Subcutaneous abdominal adipose tissue (tissue), 5 donors: ENCODE measurements at regions not wholly inside any gene's neighbourhood (a gene's known extent, or its start where the extent isn't known, plus 50 kb on each side); places are given as distances from the start of the nearest gene placed in this dataset.

Source experiments
- H3K27ac ChIP-seq: one replicate; pipeline ENCODE4 v1.7.0; 2013; ENCODE audit warnings: low read depth, mild to moderate bottlenecking, inconsistent platforms, low read length, moderate library complexity
- H3K27me3 ChIP-seq, 5 donors: one replicate each; pipeline ENCODE4 v1.7.0; 2013; ENCODE audit warnings: low read length in 5 of 5, inconsistent platforms in 1 of 5; ENCODE audit not compliant: control insufficient read depth in 5 of 5, insufficient read depth in 4 of 5
- H3K36me3 ChIP-seq, 5 donors: one replicate each; pipeline ENCODE4 v1.7.0; 2013; ENCODE audit warnings: low read length in 5 of 5; ENCODE audit not compliant: control insufficient read depth in 5 of 5, insufficient read depth in 5 of 5
- H3K4me1 ChIP-seq, 5 donors: one replicate each; pipeline ENCODE4 v1.7.0; 2013; ENCODE audit warnings: low read length in 5 of 5, mild to moderate bottlenecking in 3 of 5, moderate library complexity in 1 of 5; ENCODE audit not compliant: control insufficient read depth in 5 of 5, insufficient read depth in 5 of 5
- H3K4me3 ChIP-seq, 5 donors: one replicate each; pipeline ENCODE4 v1.7.0; 2013; ENCODE audit warnings: low read length in 5 of 5, low read depth in 1 of 5
- H3K9ac ChIP-seq, 5 donors: one replicate each; pipeline ENCODE4 v1.7.0; 2013; ENCODE audit warnings: low read length in 5 of 5, mild to moderate bottlenecking in 4 of 5, moderate library complexity in 3 of 5
- H3K9me3 ChIP-seq, 5 donors: one replicate each; pipeline ENCODE4 v1.7.0; 2013; ENCODE audit warnings: low read length in 5 of 5; ENCODE audit not compliant: control insufficient read depth in 5 of 5
- donor health status: healthy.
- donor health status: healthy.
- donor health status: healthy.
- donor health status: healthy.
- donor health status: healthy.

DNA sequence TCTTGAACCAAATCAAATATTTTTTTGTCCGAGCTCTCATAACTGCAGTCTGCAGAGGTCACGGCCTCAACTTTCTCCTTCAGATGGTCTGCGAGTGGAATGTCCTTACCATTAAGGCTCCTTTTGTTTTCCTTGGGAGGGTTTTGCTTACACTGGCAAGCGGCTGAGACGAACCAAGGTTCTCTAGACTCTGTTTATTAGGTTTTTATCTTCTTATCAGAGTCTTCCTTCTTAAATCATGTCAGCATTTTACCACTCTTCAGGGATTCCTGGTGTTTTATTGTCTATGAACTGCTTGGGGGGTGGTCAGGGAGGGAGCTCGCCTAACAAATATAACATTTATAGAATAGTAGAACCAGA lies 773.7 kb upstream of the NR2F2 start:
- H3K27ac ChIP-seq = no peak overlapping the region
- no peak overlapping the region for H3K4me3 ChIP-seq
- no peak overlapping the region for H3K9ac ChIP-seq
- no peaks in the 10 kb centered on the region for H3K36me3 ChIP-seq
- H3K27me3 ChIP-seq = peaks cover 0 to 5% (median 0%) of the 10 kb centered on the region in 5 donors
- H3K4me1 ChIP-seq = no peaks in the 10 kb centered on the region
- H3K9me3 ChIP-seq = no peaks in the 10 kb centered on the region

DNA sequence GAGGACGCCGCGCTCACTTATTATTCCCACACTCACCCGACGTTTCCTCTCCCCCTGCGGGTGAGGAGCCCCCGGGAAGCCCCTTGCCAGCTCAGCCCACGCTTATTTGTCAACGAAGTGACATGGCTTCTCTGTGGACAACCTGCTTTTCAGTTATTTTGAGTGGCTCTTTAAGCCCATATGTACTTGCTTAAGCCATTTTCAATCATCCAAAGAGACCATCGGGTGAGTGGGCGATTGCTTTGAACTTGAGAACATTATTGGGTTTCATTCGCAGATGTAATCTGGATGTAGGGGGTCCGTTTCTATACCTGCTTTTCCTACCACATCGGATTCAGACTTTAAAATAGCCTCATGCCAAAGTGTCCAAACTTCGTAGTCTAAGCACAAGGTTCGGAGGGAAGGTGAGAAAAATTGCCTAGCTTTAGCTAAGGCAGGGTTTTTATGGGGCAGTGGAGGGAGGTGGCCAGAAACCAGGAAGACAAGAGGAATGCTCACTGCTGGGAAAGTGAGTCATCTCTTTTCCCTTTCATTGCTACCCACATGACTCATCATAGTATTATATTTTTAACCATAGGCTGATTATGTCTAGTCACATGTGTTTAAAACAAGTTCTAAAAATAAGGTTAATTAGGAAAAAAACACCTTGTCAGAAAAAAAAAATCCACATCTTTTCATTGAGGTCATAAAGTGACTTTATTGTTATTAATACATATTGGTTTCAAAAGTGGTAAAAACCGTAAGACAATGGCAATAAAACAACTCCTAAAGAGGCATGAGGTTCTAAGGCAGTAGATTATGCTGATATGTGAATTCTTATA lies 773.1 kb upstream of the NR2F2 start:
- Histone ChIP-seq H3K4me1 (no peaks in the 10 kb centered on the region), H3K36me3 (no peaks in the 10 kb centered on the region), H3K9ac (no peak overlapping the region), H3K9me3 (no peaks in the 10 kb centered on the region), H3K27ac (no peak overlapping the region), H3K4me3 (no peak overlapping the region), H3K27me3 (peaks cover 0 to 5% (median 0%) of the 10 kb centered on the region in 5 donors)

DNA sequence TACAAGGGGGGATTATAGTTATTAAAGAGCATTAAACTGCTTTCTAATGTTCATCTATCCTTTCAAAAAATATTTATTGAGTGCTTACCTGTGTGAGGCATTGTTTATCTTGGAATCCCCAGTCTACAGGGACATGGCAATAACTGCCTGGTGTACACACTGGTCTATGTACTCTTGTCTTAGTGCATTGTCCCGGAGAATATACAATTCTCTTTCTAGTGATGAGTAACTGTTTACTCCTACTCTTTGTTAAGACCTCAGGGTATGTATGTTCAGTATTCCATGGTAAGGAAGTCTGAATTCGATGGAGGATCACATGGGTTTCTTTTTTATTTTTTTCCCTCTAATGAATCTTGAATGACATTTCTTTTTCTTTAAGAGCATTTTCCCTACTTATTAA lies 772.4 kb upstream of the NR2F2 start:
- no peak overlapping the region for H3K4me3 ChIP-seq
- H3K27ac ChIP-seq = no peak overlapping the region
- no peaks in the 10 kb centered on the region for H3K9me3 ChIP-seq

DNA sequence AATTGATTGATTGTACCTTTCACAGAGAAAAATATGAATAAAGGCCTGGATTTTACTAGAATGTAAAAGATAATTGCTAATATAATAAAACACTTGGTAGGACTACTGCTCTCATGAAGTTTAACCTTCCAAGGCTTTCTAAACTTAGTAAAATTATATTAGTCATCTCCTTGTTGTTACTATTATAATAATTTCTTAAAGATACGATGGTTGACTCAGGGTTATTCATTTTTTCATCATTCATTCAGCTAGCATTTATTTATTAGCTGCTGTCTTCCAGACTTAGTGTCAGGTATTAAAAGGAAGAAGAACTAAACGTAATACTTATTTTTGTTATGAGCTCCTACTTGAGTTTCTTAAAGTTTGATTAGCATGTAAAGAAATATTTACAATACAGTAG lies 771.6 kb upstream of the NR2F2 start:
- H3K4me1 ChIP-seq = no peaks in the 10 kb centered on the region
- no peaks in the 10 kb centered on the region for H3K9me3 ChIP-seq
- no peak overlapping the region for H3K9ac ChIP-seq

More for the DNA sequence above, 772.4 kb upstream of the NR2F2 start:
- peaks cover 0 to 5% (median 0%) of the 10 kb centered on the region in 5 donors for H3K27me3 ChIP-seq
- no peaks in the 10 kb centered on the region for H3K4me1 ChIP-seq
- H3K36me3 ChIP-seq = no peaks in the 10 kb centered on the region
- H3K9ac ChIP-seq = no peak overlapping the region

DNA sequence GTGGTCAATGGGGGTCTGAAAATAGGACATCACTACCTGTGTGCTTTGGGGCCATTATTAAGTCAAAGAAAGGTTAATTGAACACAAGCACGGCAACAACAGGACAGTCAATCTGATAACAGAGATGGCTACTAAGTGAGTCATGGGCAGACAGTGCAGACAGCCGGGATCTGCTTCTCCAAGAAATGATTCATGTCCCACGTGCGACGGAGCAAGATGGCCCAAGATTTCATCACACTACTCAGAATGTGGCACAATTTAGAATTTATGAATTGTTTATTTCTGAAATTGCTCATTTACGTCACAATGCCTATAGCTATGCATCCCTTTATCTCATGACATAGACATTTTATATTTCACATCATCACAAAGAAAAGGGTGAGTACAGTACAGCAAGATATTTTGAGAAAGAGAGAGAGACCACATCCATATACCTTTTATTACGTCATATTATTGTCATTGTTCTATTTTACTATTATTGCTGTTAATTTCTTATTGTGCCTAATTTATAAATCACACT lies 770.6 kb upstream of the NR2F2 start:
- no peaks in the 10 kb centered on the region for H3K4me1 ChIP-seq
- H3K27me3 ChIP-seq = peaks cover 0 to 5% (median 0%) of the 10 kb centered on the region in 5 donors
- no peaks in the 10 kb centered on the region for H3K36me3 ChIP-seq
- no peaks in the 10 kb centered on the region for H3K9me3 ChIP-seq
- no peak overlapping the region for H3K9ac ChIP-seq
- no peak overlapping the region for H3K27ac ChIP-seq
- H3K4me3 ChIP-seq = no peak overlapping the region

More for the DNA sequence above, 771.6 kb upstream of the NR2F2 start:
- Histone ChIP-seq H3K27ac (no peak overlapping the region), H3K27me3 (peaks cover 0 to 5% (median 0%) of the 10 kb centered on the region in 5 donors), H3K4me3 (no peak overlapping the region), H3K36me3 (no peaks in the 10 kb centered on the region)

DNA sequence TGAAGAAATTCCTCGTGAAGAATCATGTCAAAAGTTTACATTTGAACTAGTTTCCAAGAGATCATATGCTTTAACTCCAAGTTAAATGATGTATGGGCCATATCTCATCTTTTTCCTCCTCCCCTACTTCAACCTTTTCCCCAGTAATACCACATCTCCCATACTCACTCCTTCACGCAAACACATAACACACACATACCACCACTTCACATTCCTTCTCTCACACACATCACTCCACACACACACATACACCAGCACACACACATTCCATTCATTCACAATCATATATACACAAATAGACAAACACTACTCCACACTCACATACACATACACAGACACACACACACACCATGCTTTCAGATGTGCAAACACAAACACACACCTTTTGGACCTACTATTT lies 769.0 kb upstream of the NR2F2 start:
- H3K4me3 ChIP-seq = no peak overlapping the region
- no peaks in the 10 kb centered on the region for H3K4me1 ChIP-seq
- no peak overlapping the region for H3K27ac ChIP-seq
- no peaks in the 10 kb centered on the region for H3K9me3 ChIP-seq
- no peaks in the 10 kb centered on the region for H3K36me3 ChIP-seq
- peaks cover 0 to 5% (median 0%) of the 10 kb centered on the region in 5 donors for H3K27me3 ChIP-seq
- no peak overlapping the region for H3K9ac ChIP-seq

DNA sequence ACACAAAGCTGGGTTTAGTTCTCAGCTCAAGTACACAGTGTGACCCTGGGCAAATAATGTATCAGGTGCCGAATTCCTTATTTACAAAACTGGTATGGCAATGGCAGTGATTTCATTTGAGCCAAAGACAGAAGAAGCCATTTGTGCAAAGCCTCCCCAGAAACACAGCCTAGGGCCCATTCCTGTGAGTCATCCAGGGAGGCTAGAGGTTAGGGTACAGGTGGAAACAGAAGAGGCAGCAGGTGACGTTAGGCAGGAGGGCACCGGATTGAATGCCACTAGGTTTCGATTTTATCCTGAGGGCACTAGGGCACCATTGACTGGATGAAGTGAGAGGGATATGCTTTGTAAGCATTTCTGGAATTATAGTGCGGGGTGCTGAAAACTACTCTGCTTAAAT lies 766.9 kb upstream of the NR2F2 start:
- Histone ChIP-seq H3K36me3 (no peaks in the 10 kb centered on the region), H3K27me3 (no peaks in the 10 kb centered on the region), H3K9me3 (no peaks in the 10 kb centered on the region), H3K27ac (no peak overlapping the region), H3K4me1 (no peaks in the 10 kb centered on the region), H3K4me3 (no peak overlapping the region), H3K9ac (no peak overlapping the region)

DNA sequence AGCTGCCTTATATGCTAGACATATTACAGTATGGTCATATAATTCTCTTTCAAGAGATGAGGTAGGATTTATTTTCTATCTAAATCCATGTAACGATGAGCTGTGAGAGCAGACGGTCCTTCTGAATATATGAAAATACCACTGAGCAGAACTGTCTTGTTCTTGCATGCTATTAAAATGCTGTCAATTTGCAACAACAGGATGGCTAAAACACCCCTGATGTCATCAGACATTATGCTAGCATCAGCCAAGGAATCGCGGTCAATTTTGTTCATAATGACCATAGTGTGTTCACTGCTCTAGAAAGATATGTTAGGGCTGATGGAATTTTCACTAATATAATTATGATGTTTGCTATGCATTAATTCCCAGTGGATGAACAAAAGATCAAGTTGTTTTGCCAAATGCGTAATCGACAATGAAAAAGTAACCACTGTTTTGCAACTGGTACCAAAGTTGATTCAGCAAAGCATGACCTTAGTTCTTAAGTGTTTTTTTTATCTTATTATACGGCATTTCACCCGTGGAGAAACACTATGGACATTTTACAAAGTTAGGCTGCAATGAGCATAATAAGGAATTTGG lies 765.4 kb upstream of the NR2F2 start:
- Histone ChIP-seq H3K36me3 (no peaks in the 10 kb centered on the region), H3K4me3 (no peak overlapping the region), H3K4me1 (no peaks in the 10 kb centered on the region), H3K27ac (no peak overlapping the region), H3K9me3 (no peaks in the 10 kb centered on the region), H3K27me3 (no peaks in the 10 kb centered on the region), H3K9ac (no peak overlapping the region)

DNA sequence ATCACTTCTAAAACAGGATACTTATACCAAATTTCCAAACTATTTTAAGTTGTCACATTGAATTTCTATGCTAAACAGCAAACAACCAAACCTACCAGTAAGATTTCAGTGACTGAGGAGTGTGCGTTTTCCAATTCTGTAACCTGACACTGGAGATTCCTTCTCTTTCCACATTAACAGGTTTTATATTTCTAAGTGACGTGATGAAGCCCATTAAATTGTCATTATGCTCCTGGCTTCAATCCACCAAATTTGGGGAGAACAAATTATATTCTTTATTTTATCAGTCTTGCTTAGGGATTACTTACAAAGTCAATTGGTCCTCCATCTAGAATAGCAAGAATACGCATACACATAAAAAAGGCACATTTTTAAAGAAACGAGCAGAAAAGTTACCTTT lies 764.8 kb upstream of the NR2F2 start:
- Histone ChIP-seq H3K27me3 (no peaks in the 10 kb centered on the region), H3K36me3 (no peaks in the 10 kb centered on the region), H3K4me3 (no peak overlapping the region), H3K9ac (no peak overlapping the region), H3K4me1 (no peaks in the 10 kb centered on the region), H3K27ac (no peak overlapping the region), H3K9me3 (no peaks in the 10 kb centered on the region)

DNA sequence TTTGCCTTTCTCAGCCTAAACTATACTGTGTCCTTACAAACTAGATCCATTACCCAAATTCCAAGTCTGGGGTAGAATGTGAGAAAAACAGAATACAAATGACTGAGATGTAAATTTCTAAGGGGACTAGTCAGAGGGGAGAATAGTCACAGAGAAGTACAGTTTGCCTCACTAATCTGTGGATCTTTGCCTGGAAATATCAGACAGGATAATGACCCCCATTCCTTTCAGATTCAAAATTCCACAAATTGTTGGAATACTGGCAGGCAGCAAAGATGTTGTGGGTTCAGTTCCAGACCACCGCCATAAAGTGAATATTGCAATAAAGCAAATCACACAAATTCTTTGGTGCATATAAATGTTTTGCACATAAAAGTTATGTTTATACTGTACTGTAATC lies 762.8 kb upstream of the NR2F2 start:
- Histone ChIP-seq H3K27me3 (no peaks in the 10 kb centered on the region), H3K9ac (no peak overlapping the region), H3K4me3 (no peak overlapping the region), H3K4me1 (no peaks in the 10 kb centered on the region), H3K9me3 (peaks cover 5 to 15% (median 8%) of the 10 kb centered on the region in 5 donors), H3K27ac (no peak overlapping the region), H3K36me3 (no peaks in the 10 kb centered on the region)
